ENCODE measurements at regions not wholly inside any gene's neighbourhood (a gene's known extent, or its start where the extent isn't known, plus 50 kb on each side); places are given as distances from the start of the nearest gene placed in this dataset.

DNA sequence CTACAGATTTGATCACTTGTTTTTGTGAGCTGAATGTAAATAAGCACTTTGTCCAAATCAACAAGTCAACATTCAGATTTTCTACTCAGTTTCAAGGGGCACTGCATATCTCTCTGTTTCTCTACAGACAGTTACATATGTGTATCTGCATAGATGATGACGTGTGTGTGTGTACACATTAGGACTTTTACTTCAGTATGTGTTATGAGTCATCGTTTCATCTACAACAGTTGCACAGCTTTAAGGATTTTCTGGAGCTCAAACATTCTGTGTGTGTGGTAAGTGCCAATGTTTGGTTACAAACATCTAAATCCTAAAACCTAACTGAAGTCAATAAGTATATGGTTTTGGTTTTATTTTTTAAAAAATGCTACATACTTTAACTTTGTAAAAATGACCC lies 494.5 kb upstream of the PBX1 start:
- Histone ChIP-seq H3K79me2 (ENCODE audit: control insufficient read depth, insufficient read depth, low read length, poor library complexity) (no peaks in the 10 kb centered on the region), H3K9me3 (ENCODE audit: insufficient read depth, low read depth, low read length) (no peaks in the 10 kb centered on the region), H3K4ac (ENCODE audit: low read depth, low read length) (no peak overlapping the region), H4K8ac (ENCODE audit: low read depth, low read length) (no peak overlapping the region), H3K36me3 (ENCODE audit: control insufficient read depth in 1 of 2, insufficient read depth in 2 of 2, low read length in 2 of 2) (no peaks in the 10 kb centered on the region), H3K14ac (ENCODE audit: low read length) (no peak overlapping the region), H3K4me3 (ENCODE audit: low read depth, low read length) (no peak overlapping the region), H3K18ac (ENCODE audit: low read length) (no peak overlapping the region), H3K23ac (ENCODE audit: low read length) (no peak overlapping the region), H2BK5ac (ENCODE audit: low read depth, low read length, poor library complexity) (no peak overlapping the region), H2AK5ac (ENCODE audit: low read length) (no peak overlapping the region), H2BK12ac (ENCODE audit: low read length) (no peak overlapping the region), H3K4me1 (ENCODE audit: control insufficient read depth in 1 of 2, insufficient read depth in 2 of 2, low read length in 2 of 2) (no peaks in the 10 kb centered on the region), H2AFZ (ENCODE audit: insufficient read depth, low read length, poor library complexity) (no peak overlapping the region), H2BK120ac (ENCODE audit: insufficient read depth, low read length, poor library complexity) (no peak overlapping the region), H3K4me2 (ENCODE audit: low read length) (no peak overlapping the region), H4K12ac (ENCODE audit: low read depth, low read length) (no peak overlapping the region), H3K9ac (ENCODE audit: low read length) (no peak overlapping the region), H3K27me3 (ENCODE audit: insufficient read depth, low read length) (no peaks in the 10 kb centered on the region), H4K91ac (ENCODE audit: low read depth, low read length) (no peak overlapping the region), H3K27ac (ENCODE audit: low read depth, low read length) (no peak overlapping the region), H3K79me1 (ENCODE audit: low read length) (no peaks in the 10 kb centered on the region)
- WGBS (ENCODE audit: extremely low coverage, insufficient coverage, insufficient read length), result no CpG with 5 or more reads among the region's 2 CpGs
- DNase-seq, result no peak

GRCh38 chr1:164071288-164071687 lies 487.7 kb upstream of the PBX1 start:
- Histone ChIP-seq H4K8ac (ENCODE audit: low read depth, low read length) (no peak overlapping the region), H3K9me3 (ENCODE audit: insufficient read depth, low read depth, low read length) (peaks cover 4% of the 10 kb centered on the region), H3K4me3 (ENCODE audit: low read depth, low read length) (no peak overlapping the region), H3K23ac (ENCODE audit: low read length) (no peak overlapping the region), H2BK12ac (ENCODE audit: low read length) (no peak overlapping the region), H3K79me1 (ENCODE audit: low read length) (no peaks in the 10 kb centered on the region), H3K27me3 (ENCODE audit: insufficient read depth, low read length) (no peaks in the 10 kb centered on the region), H3K18ac (ENCODE audit: low read length) (no peak overlapping the region), H2BK120ac (ENCODE audit: insufficient read depth, low read length, poor library complexity) (no peak overlapping the region), H4K91ac (ENCODE audit: low read depth, low read length) (no peak overlapping the region), H3K36me3 (ENCODE audit: control insufficient read depth in 1 of 2, insufficient read depth in 2 of 2, low read length in 2 of 2) (no peaks in the 10 kb centered on the region), H2BK5ac (ENCODE audit: low read depth, low read length, poor library complexity) (no peak overlapping the region), H2AFZ (ENCODE audit: insufficient read depth, low read length, poor library complexity) (no peak overlapping the region), H3K79me2 (ENCODE audit: control insufficient read depth, insufficient read depth, low read length, poor library complexity) (no peaks in the 10 kb centered on the region), H2AK5ac (ENCODE audit: low read length) (no peak overlapping the region), H3K4me2 (ENCODE audit: low read length) (no peak overlapping the region), H3K4ac (ENCODE audit: low read depth, low read length) (no peak overlapping the region), H3K9ac (ENCODE audit: low read length) (no peak overlapping the region), H4K12ac (ENCODE audit: low read depth, low read length) (no peak overlapping the region), H3K4me1 (ENCODE audit: control insufficient read depth in 1 of 2, insufficient read depth in 2 of 2, low read length in 2 of 2) (no peaks in the 10 kb centered on the region), H3K27ac (ENCODE audit: low read depth, low read length) (no peak overlapping the region), H3K14ac (ENCODE audit: low read length) (no peak overlapping the region)
- DNase-seq, result no peak
- WGBS (ENCODE audit: extremely low coverage, insufficient coverage, insufficient read length), result no CpG with 5 or more reads among the region's 2 CpGs

DNA sequence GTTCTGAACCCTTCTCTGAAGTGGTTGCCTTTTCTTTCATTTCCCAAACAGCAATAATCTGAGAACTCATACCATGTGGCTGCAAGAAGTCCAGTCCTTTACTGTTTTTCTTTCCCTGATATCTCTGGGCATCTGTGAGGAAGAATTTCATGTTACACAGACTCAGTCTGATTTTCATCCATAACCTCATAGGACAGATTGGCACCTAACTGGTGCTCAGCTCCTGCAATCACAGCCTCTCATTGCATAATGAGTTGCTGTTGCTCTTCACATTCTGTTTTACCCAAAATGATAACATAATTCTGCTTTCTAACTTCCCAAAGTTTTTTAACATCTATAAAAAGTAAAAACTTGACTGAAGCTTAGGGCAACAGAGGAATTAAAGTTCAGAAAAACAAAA lies 472.2 kb upstream of the PBX1 start:
- Histone ChIP-seq H3K4me3 (ENCODE audit: low read depth, low read length) (no peak overlapping the region), H4K91ac (ENCODE audit: low read depth, low read length) (no peak overlapping the region), H3K9me3 (ENCODE audit: insufficient read depth, low read depth, low read length) (no peaks in the 10 kb centered on the region), H4K12ac (ENCODE audit: low read depth, low read length) (no peak overlapping the region), H3K23ac (ENCODE audit: low read length) (no peak overlapping the region), H3K14ac (ENCODE audit: low read length) (no peak overlapping the region), H3K27me3 (ENCODE audit: insufficient read depth, low read length) (no peaks in the 10 kb centered on the region), H3K27ac (ENCODE audit: low read depth, low read length) (no peak overlapping the region), H3K4ac (ENCODE audit: low read depth, low read length) (no peak overlapping the region), H2AK5ac (ENCODE audit: low read length) (no peak overlapping the region), H3K79me1 (ENCODE audit: low read length) (no peaks in the 10 kb centered on the region), H3K36me3 (ENCODE audit: control insufficient read depth in 1 of 2, insufficient read depth in 2 of 2, low read length in 2 of 2) (no peaks in the 10 kb centered on the region), H2AFZ (ENCODE audit: insufficient read depth, low read length, poor library complexity) (no peak overlapping the region), H3K79me2 (ENCODE audit: control insufficient read depth, insufficient read depth, low read length, poor library complexity) (no peaks in the 10 kb centered on the region), H3K18ac (ENCODE audit: low read length) (no peak overlapping the region), H2BK120ac (ENCODE audit: insufficient read depth, low read length, poor library complexity) (no peak overlapping the region), H2BK5ac (ENCODE audit: low read depth, low read length, poor library complexity) (no peak overlapping the region), H3K9ac (ENCODE audit: low read length) (no peak overlapping the region), H4K8ac (ENCODE audit: low read depth, low read length) (no peak overlapping the region), H3K4me1 (ENCODE audit: control insufficient read depth in 1 of 2, insufficient read depth in 2 of 2, low read length in 2 of 2) (no peaks in the 10 kb centered on the region), H3K4me2 (ENCODE audit: low read length) (no peak overlapping the region), H2BK12ac (ENCODE audit: low read length) (no peak overlapping the region)
- no peak for DNase-seq

DNA sequence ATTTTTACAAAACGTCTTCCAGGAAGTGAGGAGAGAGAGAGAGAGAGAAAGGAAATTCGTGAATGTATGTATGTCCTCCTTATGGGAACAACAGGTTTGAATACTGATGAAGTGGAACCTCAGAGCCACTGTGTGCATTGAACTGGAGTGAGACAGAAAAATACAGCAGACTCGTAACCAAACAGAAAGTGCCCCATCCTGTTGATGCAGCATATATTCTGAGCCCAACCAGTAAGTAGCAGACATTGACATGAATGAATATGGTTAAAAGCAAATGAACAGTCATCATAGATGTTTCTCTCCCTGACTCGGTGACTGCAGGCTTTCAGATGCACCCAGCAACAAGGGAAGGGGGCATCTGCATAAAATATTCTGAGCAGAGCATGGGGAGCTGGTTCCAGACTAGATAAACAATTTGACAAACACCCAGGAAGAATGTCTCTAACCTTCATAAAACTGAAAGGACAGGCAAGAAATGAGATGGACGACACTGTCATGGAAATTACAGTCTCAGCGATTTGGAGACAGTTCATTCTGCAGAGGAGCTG lies 471.0 kb upstream of the PBX1 start:
- Histone ChIP-seq H3K4me1 (ENCODE audit: control insufficient read depth in 1 of 2, insufficient read depth in 2 of 2, low read length in 2 of 2) (no peaks in the 10 kb centered on the region), H3K79me1 (ENCODE audit: low read length) (no peaks in the 10 kb centered on the region), H3K79me2 (ENCODE audit: control insufficient read depth, insufficient read depth, low read length, poor library complexity) (no peaks in the 10 kb centered on the region), H4K91ac (ENCODE audit: low read depth, low read length) (no peak overlapping the region), H3K14ac (ENCODE audit: low read length) (no peak overlapping the region), H3K18ac (ENCODE audit: low read length) (no peak overlapping the region), H3K27ac (ENCODE audit: low read depth, low read length) (no peak overlapping the region), H3K36me3 (ENCODE audit: control insufficient read depth in 1 of 2, insufficient read depth in 2 of 2, low read length in 2 of 2) (no peaks in the 10 kb centered on the region), H2AFZ (ENCODE audit: insufficient read depth, low read length, poor library complexity) (no peak overlapping the region), H3K4me3 (ENCODE audit: low read depth, low read length) (no peak overlapping the region), H3K4ac (ENCODE audit: low read depth, low read length) (no peak overlapping the region), H3K9me3 (ENCODE audit: insufficient read depth, low read depth, low read length) (peaks cover 4% of the 10 kb centered on the region), H3K27me3 (ENCODE audit: insufficient read depth, low read length) (no peaks in the 10 kb centered on the region), H3K4me2 (ENCODE audit: low read length) (no peak overlapping the region), H2BK5ac (ENCODE audit: low read depth, low read length, poor library complexity) (no peak overlapping the region), H2BK12ac (ENCODE audit: low read length) (no peak overlapping the region), H2BK120ac (ENCODE audit: insufficient read depth, low read length, poor library complexity) (no peak overlapping the region), H4K12ac (ENCODE audit: low read depth, low read length) (no peak overlapping the region), H2AK5ac (ENCODE audit: low read length) (no peak overlapping the region), H4K8ac (ENCODE audit: low read depth, low read length) (no peak overlapping the region), H3K9ac (ENCODE audit: low read length) (no peak overlapping the region), H3K23ac (ENCODE audit: low read length) (no peak overlapping the region)
- no CpG with 5 or more reads among the region's 6 CpGs for WGBS (ENCODE audit: extremely low coverage, insufficient coverage, insufficient read length)
- no peak for DNase-seq
